ENCODE measurements at regions not wholly inside any gene's neighbourhood (a gene's known extent, or its start where the extent isn't known, plus 50 kb on each side); places are given as distances from the start of the nearest gene placed in this dataset.

GRCh38 chr1:37303884-37304574 is 170.4 kb upstream of the ZC3H12A start:
- H3K9me3 ChIP-seq (ENCODE audit: control insufficient read depth, insufficient read depth, low read depth, low read length), result no peaks in the 10 kb centered on the region
- ChIA-PET POLR2A (no interaction called here), CTCF (interaction anchor here (0.7 to 0.8 kb wide), 2 partner anchors 156 to 246 kb away, joined by 3 read pairs; no protein-coding TSS in a partner anchor)

GRCh38 chr1:37305108-37305507 is 169.3 kb upstream of the ZC3H12A start:
- no peaks in the 10 kb centered on the region for H3K36me3 ChIP-seq (ENCODE audit: control insufficient read depth in 2 of 2, insufficient read depth in 1 of 2, low read length in 2 of 2)
- H3K27ac ChIP-seq (ENCODE audit: extremely low read depth, low read depth, low read length), result no peak overlapping the region
- no peaks in the 10 kb centered on the region for H3K4me1 ChIP-seq (ENCODE audit: control insufficient read depth, insufficient read depth, low read length)
- no peak overlapping the region for H3K4me3 ChIP-seq (ENCODE audit: low read depth, low read length)
- no peaks in the 10 kb centered on the region for H3K9me3 ChIP-seq (ENCODE audit: control insufficient read depth, insufficient read depth, low read depth, low read length)
- ChIA-PET CTCF (interaction anchor here (0.7 kb wide), 1 partner anchor 518 kb away, joined by 3 read pairs; no protein-coding TSS in a partner anchor), POLR2A (no interaction called here)
- no peak for TF ChIP-seq ZNF473 (tag by site-specific recombination; IDR thresholded peaks at IDR 0.05)
- TF ChIP-seq ZBTB48 (tag by site-specific recombination; IDR thresholded peaks at IDR 0.05), result no peak
- TF ChIP-seq BCL11A (tag by site-specific recombination; IDR thresholded peaks at IDR 0.05; ENCODE audit: low read depth), result no peak
- TF ChIP-seq RBAK (tag by site-specific recombination; IDR thresholded peaks at IDR 0.05), result no peak
- TF ChIP-seq ZNF670 (tag by site-specific recombination; IDR thresholded peaks at IDR 0.05; ENCODE audit: low read depth), result no peak
- TF ChIP-seq ZNF146 (tag by site-specific recombination; IDR thresholded peaks at IDR 0.05), result no peak
- TF ChIP-seq ZNF350 (tag by site-specific recombination; IDR thresholded peaks at IDR 0.05), result no peak
- TF ChIP-seq ZNF558 (tag by site-specific recombination; IDR thresholded peaks at IDR 0.05), result no peak
- no peak for TF ChIP-seq ZNF114 (tag by site-specific recombination; IDR thresholded peaks at IDR 0.05)
- no peak for TF ChIP-seq ZNF404 (tag by site-specific recombination; IDR thresholded peaks at IDR 0.05)
- no peak for TF ChIP-seq GLI2 (tag by site-specific recombination; IDR thresholded peaks at IDR 0.05; ENCODE audit: borderline replicate concordance, low read depth)
- no peak for TF ChIP-seq ZSCAN16 (tag by site-specific recombination; IDR thresholded peaks at IDR 0.05)
- TF ChIP-seq ZSCAN30 (tag by site-specific recombination; IDR thresholded peaks at IDR 0.05), result no peak
- no peak for TF ChIP-seq HOXD13 (CRISPR knock-in tag; IDR thresholded peaks at IDR 0.05; ENCODE audit: borderline replicate concordance)

More at GRCh38 chr1:37303884-37304574, 170.4 kb upstream of the ZC3H12A start:
- H3K27ac ChIP-seq (ENCODE audit: extremely low read depth, low read depth, low read length), result no peak overlapping the region
- no peaks in the 10 kb centered on the region for H3K4me1 ChIP-seq (ENCODE audit: control insufficient read depth, insufficient read depth, low read length)
- no peak for TF ChIP-seq ZNF658 (tag by site-specific recombination; IDR thresholded peaks at IDR 0.05)
- TF ChIP-seq ZNF37A (tag by site-specific recombination; IDR thresholded peaks at IDR 0.05), result no peak
- no peak for TF ChIP-seq ZNF549 (tag by site-specific recombination; IDR thresholded peaks at IDR 0.05)
- no peak for TF ChIP-seq KLF9 (tag by site-specific recombination; IDR thresholded peaks at IDR 0.05; ENCODE audit: low read depth)
- no peak for TF ChIP-seq ZNF211 (tag by site-specific recombination; IDR thresholded peaks at IDR 0.05; ENCODE audit: low read depth)
- TF ChIP-seq ZNF18 (tag by site-specific recombination; IDR thresholded peaks at IDR 0.05), result no peak
- TF ChIP-seq ZNF398 (tag by site-specific recombination; IDR thresholded peaks at IDR 0.05), result no peak
- TF ChIP-seq PRDM4 (tag by site-specific recombination; IDR thresholded peaks at IDR 0.05), result no peak
- no peak for TF ChIP-seq ZNF639 (tag by site-specific recombination; IDR thresholded peaks at IDR 0.05)
- no peak for TF ChIP-seq ZBTB17 (tag by site-specific recombination; IDR thresholded peaks at IDR 0.05)
- TF ChIP-seq ZXDB (tag by site-specific recombination; IDR thresholded peaks at IDR 0.05), result no peak
- H3K4me3 ChIP-seq (ENCODE audit: low read depth, low read length), result no peak overlapping the region
- H3K36me3 ChIP-seq (ENCODE audit: control insufficient read depth in 2 of 2, insufficient read depth in 1 of 2, low read length in 2 of 2), result no peaks in the 10 kb centered on the region

Measured in HEK293 (cell line).